ENCODE measurements at regions not wholly inside any gene's neighbourhood (a gene's known extent, or its start where the extent isn't known, plus 50 kb on each side); places are given as distances from the start of the nearest gene placed in this dataset.

DNA sequence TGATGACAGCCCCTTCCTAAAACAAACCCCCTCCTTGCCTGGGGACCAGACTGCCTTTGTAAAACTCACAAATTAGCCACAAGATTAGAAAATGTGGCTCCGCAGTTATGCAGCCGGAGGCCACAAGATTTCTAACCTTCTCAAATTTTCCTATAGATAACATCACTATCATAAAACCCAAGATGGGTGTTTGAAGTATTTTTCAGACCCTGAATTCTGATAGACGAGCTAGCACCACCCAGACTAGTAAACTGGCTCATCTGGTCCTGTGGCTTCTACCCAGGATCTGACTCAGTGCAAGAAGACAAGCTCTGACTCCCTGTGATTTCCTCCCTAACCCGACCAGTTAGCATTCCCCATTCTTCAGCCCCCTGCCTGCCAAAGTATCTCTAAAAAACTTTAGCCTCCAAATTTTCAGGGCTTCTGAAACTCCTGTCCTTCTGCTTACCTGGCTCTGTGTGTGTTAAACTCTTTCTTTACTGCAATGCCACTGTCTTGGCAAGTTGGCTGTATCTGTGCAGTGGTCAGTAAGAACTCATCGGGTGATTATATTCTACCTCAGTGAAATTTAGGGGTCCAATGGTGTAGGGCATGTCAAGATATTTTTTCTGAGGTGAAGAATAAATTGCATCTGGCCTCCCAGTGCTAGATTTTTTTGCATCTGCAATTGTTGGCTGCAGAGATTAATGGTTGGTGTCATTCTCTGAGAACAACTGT lies 102.1 kb downstream of the S1PR1 start:
- ChIA-PET CTCF (interaction anchor here (1.1 to 2.1 kb wide), 3 partner anchors 16 to 28 kb away, joined by 5 read pairs; no protein-coding TSS in a partner anchor), POLR2A (no interaction called here)
- H3K4me3 ChIP-seq (ENCODE audit: low read depth, low read length), result no peak overlapping the region
- TF ChIP-seq, protein P1, sequence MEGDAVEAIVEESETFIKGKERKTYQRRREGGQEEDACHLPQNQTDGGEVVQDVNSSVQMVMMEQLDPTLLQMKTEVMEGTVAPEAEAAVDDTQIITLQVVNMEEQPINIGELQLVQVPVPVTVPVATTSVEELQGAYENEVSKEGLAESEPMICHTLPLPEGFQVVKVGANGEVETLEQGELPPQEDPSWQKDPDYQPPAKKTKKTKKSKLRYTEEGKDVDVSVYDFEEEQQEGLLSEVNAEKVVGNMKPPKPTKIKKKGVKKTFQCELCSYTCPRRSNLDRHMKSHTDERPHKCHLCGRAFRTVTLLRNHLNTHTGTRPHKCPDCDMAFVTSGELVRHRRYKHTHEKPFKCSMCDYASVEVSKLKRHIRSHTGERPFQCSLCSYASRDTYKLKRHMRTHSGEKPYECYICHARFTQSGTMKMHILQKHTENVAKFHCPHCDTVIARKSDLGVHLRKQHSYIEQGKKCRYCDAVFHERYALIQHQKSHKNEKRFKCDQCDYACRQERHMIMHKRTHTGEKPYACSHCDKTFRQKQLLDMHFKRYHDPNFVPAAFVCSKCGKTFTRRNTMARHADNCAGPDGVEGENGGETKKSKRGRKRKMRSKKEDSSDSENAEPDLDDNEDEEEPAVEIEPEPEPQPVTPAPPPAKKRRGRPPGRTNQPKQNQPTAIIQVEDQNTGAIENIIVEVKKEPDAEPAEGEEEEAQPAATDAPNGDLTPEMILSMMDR (IDR thresholded peaks at IDR 0.05; ENCODE audit: insufficient read depth, low read length, missing control alignments), result no peak
- DNase-seq (ENCODE audit: low read depth, low spot score), result no peak

DNA sequence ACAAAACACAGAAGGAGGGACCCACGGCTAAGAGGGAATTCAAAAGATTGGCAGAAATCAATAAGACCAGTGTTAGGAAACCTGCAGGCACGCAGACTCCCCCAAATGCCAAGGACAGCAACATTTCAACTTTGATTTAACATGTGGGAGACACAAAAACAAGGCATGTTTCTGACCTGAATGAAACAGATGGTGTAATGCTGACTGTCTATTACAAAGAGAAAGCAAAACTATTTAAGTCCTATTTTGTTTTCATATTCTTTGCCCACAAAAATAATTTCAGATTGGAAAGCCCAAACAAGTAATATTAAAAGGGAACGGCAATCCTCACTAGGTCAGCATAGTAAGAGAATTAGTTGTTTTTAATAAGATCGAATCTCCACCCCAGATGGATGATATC lies 107.9 kb downstream of the S1PR1 start:
- no peak for DNase-seq (ENCODE audit: low read depth, low spot score)
- ChIA-PET POLR2A (no interaction called here), CTCF (interaction anchor here (1.0 to 1.6 kb wide), 2 partner anchors 13 kb away, joined by 5 to 15 read pairs; no protein-coding TSS in a partner anchor)
- H3K4me3 ChIP-seq (ENCODE audit: low read depth, low read length), result no peak overlapping the region
- TF ChIP-seq, protein P1 (IDR thresholded peaks at IDR 0.05; ENCODE audit: insufficient read depth, low read length, missing control alignments), result no peak

DNA sequence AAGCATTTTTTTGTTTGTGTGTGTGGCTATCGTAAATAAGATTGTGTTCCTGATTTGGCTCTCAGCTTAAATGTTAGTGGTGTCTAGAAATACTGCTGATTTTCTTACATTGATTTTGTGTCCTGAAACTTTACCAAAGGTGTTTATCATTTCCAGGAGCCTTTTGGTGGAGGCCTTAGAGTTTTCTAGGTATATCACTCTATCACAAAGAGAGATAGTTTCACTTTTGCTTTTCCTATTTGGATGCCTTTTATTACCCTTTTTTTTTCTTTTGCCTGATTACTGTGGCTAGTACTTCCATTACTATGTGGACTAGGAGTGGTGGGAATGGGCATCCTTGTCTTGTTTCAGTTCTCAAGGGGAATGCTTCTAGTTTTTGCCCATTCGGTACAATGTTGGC lies 109.6 kb downstream of the S1PR1 start:
- no peak for DNase-seq (ENCODE audit: low read depth, low spot score)
- H3K4me3 ChIP-seq (ENCODE audit: low read depth, low read length), result no peak overlapping the region
- ChIA-PET CTCF (interaction anchor here (1.6 to 1.7 kb wide), 2 partner anchors 12 to 37 kb away, joined by 4 to 15 read pairs; no protein-coding TSS in a partner anchor), POLR2A (no interaction called here)
- TF ChIP-seq, protein P1 (IDR thresholded peaks at IDR 0.05; ENCODE audit: insufficient read depth, low read length, missing control alignments), result no peak

DNA sequence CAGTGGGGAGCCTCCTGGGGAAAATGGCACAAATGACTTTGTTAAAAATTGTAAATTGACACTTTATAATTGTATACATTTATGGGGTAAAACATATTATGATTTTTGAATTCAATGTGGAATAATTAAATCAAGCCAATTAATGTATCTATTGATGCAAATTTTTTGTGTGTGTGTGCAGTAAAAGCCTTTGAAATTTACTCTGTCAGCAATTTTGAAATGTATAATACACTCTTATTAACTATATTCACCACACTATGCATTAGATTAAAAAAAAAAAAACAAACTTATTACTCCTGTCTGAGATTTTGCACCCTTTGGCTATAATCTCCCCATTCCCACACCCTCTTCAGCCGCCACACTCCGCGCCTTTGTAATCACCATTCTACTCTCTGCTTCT lies 119.2 kb downstream of the S1PR1 start:
- CTCF ChIA-PET, result interaction anchor here (0.6 to 4.2 kb wide), 10 partner anchors 9 to 416 kb away, joined by 3 to 47 read pairs (median 5); no protein-coding TSS in a partner anchor
- POLR2A ChIA-PET, result no interaction called here

DNA sequence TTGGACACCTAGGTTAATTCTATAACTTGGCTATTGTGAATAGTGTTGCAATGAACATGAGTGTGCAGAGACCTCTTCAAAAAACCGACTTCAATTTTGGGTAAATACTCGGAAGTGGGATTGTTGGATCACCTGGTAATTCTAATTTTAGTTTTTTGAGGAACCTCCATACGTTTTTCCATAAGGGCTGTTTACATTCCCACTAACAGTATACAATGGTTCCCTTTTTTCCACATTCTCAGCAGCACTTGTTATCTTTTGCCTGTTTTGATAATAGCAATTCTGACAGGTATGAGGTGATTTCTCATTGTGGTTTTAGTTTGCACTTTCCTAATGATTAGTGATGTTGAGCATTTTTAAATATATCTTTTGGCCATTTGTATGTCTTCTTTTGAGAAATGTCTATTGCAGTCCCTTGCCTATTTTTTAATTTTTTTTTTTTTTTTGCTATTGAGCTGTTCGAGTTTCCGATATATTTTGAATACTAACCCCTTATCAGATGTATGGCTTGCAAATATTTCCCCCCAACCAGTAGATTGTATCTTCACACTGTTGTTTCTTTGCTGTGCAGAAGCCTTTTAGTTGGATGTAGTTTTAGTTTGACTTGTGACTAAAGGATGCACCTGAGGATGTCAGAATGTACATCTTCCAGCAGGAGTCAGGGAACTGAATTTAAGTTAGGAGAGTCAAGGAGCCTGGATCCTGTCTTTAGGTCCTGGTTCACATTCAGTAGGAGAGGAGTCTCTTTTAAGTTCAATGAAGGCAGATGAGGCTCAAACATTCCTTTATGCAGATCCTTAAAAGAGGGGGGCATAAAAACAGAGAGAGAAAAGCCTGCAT lies 120.0 kb downstream of the S1PR1 start:
- POLR2A ChIA-PET, result no interaction called here
- H3K4me3 ChIP-seq (ENCODE audit: low read depth, low read length), result no peak overlapping the region
- TF ChIP-seq, protein P1 (IDR thresholded peaks at IDR 0.05; ENCODE audit: insufficient read depth, low read length, missing control alignments), result no peak
- CTCF ChIA-PET, result interaction anchor here (0.9 to 3.6 kb wide), 13 partner anchors 9 to 441 kb away, joined by 3 to 83 read pairs (median 6); no protein-coding TSS in a partner anchor
- DNase-seq (ENCODE audit: low read depth, low spot score), result no peak

More for the DNA sequence above, 119.2 kb downstream of the S1PR1 start:
- no peak for DNase-seq (ENCODE audit: low read depth, low spot score)
- TF ChIP-seq, protein P1 (IDR thresholded peaks at IDR 0.05; ENCODE audit: insufficient read depth, low read length, missing control alignments), result no peak
- H3K4me3 ChIP-seq (ENCODE audit: low read depth, low read length), result no peak overlapping the region
